H1 (cell line): ENCODE measurements at regions not wholly inside any gene's neighbourhood (a gene's known extent, or its start where the extent isn't known, plus 50 kb on each side); places are given as distances from the start of the nearest gene placed in this dataset.
A peak's percentile ranks its signal among the peaks of the same experiment; 100 is the strongest.

Source experiments
- CTCF ChIA-PET: fragments of 300-600 bp; sonication (Branson Sonifier 250); formaldehyde crosslinking; loops from one replicate; lab custom pipeline; 2021; ENCODE audit not compliant: partially characterized antibody; lab: Charles Lee
- POLR2A ChIA-PET: fragments of 300-600 bp; sonication (Branson Sonifier 250); formaldehyde crosslinking; loops from one replicate; lab custom pipeline; 2021; ENCODE audit warnings: inconsistent platforms; ENCODE audit not compliant: partially characterized antibody; lab: Charles Lee
- DNase-seq, 2 experiments: peaks; one replicate each; pipeline versions ENCODE4 v3.0.0 to v3.0.0-alpha.2; 2010 to 2022; ENCODE audit warnings: low spot score in 2 of 2, low read depth in 1 of 2, mixed read lengths in 1 of 2
- FAIRE-seq: peaks from 2 replicates; lab custom pipeline; 2011; peaks lifted over from hg19 to GRCh38; lab: Jason Lieb, UNC
- H2AFZ ChIP-seq: 2 replicates; pipeline ENCODE4 v1.8.1; 2012; ENCODE audit warnings: low read length, inconsistent platforms
- H2AK5ac ChIP-seq: 2 replicates; pipeline ENCODE4 v1.6.1; 2013; ENCODE audit warnings: low read depth, low read length
- H2BK120ac ChIP-seq: replicated peaks from 2 replicates; pipeline ENCODE3; 2013; ENCODE audit warnings: low read depth, low read length, inconsistent platforms
- H2BK12ac ChIP-seq: 2 replicates; pipeline ENCODE4 v1.6.1; 2013; ENCODE audit warnings: low read depth, low read length
- H2BK15ac ChIP-seq: 2 replicates; pipeline ENCODE4 v1.6.1; 2013; ENCODE audit warnings: low read length
- H2BK20ac ChIP-seq: 2 replicates; pipeline ENCODE4 v1.6.1; 2013; ENCODE audit warnings: low read length
- H2BK5ac ChIP-seq: 2 replicates; pipeline ENCODE4 v1.6.1; 2013; ENCODE audit warnings: low read depth, low read length
- H3K14ac ChIP-seq: 2 replicates; pipeline ENCODE4 v1.6.1; 2013; ENCODE audit warnings: inconsistent platforms; ENCODE audit not compliant: insufficient read length
- H3K18ac ChIP-seq: 2 replicates; pipeline ENCODE4 v1.6.1; 2013; ENCODE audit warnings: low read length; ENCODE audit errors: extremely low read depth
- H3K23ac ChIP-seq: 2 replicates; pipeline ENCODE4 v1.6.1; 2013; ENCODE audit warnings: inconsistent platforms; ENCODE audit not compliant: insufficient read length
- H3K23me2 ChIP-seq: 2 replicates; pipeline ENCODE4 v1.6.1; 2013; ENCODE audit warnings: low read depth, low read length
- H3K27ac ChIP-seq: 2 replicates; pipeline ENCODE4 v1.6.1; 2011; ENCODE audit warnings: low read depth, low read length, inconsistent platforms
- H3K27me3 ChIP-seq, 4 experiments: replicated peaks in 1 of 4; 1 replicate in 1 of 4; 2 replicates in 3 of 4; pipeline versions ENCODE4 v1.6.1 to v1.8.1; 2011 to 2013; ENCODE audit warnings: low read length in 3 of 4, mild to moderate bottlenecking in 3 of 4, inconsistent platforms in 2 of 4, mixed read lengths in 2 of 4, moderate library complexity in 1 of 4; ENCODE audit not compliant: control insufficient read depth in 3 of 4, insufficient read depth in 3 of 4; ENCODE audit errors: extremely low read depth in 1 of 4
- H3K36me3 ChIP-seq, 4 experiments: 2 replicates each; pipeline versions ENCODE4 v1.6.1 to v1.8.1; 2011 to 2013; ENCODE audit warnings: mild to moderate bottlenecking in 4 of 4, low read length in 3 of 4, moderate library complexity in 2 of 4, control low read depth in 1 of 4, inconsistent platforms in 1 of 4; ENCODE audit not compliant: insufficient read depth in 4 of 4, control insufficient read depth in 2 of 4
- H3K4ac ChIP-seq: replicated peaks from 2 replicates; pipeline ENCODE3; 2013; ENCODE audit warnings: low read length, low read depth, mixed read lengths, inconsistent platforms; ENCODE audit not compliant: insufficient read length
- H3K4me1 ChIP-seq, 4 experiments: replicated peaks in 1 of 4; 1 replicate in 1 of 4; 2 replicates in 3 of 4; pipeline versions ENCODE4 v1.6.1 to v1.8.1; 2011 to 2013; ENCODE audit warnings: low read length in 3 of 4, inconsistent platforms in 2 of 4, mixed read lengths in 1 of 4; ENCODE audit not compliant: insufficient read depth in 4 of 4, control insufficient read depth in 3 of 4
- H3K4me2 ChIP-seq, 2 experiments: 2 replicates each; pipeline versions ENCODE4 v1.6.1 to v1.8.1; 2011 to 2013; ENCODE audit warnings: low read depth in 2 of 2, low read length in 2 of 2, control low read depth in 1 of 2, inconsistent platforms in 1 of 2, mild to moderate bottlenecking in 1 of 2; ENCODE audit not compliant: insufficient read depth in 1 of 2
- H3K4me3 ChIP-seq, 4 experiments: fragments of 200-600, 300-600 bp in 1 of 4; sonication (generic), shearing (Covaris generic), sonication (Bioruptor Twin) in 1 of 4; 2 replicates each; pipeline versions ENCODE4 v1.5.1 to v1.8.1; 2011 to 2016; ENCODE audit warnings: low read length in 4 of 4, low read depth in 3 of 4, control low read depth in 2 of 4, inconsistent platforms in 2 of 4, mild to moderate bottlenecking in 2 of 4, mixed read lengths in 1 of 4, moderate library complexity in 1 of 4; ENCODE audit not compliant: insufficient read depth in 2 of 4; ENCODE audit errors: extremely low read depth in 1 of 4
- H3K56ac ChIP-seq: replicated peaks from 2 replicates; pipeline ENCODE3; 2013; ENCODE audit warnings: low read depth, mild to moderate bottlenecking, mixed read lengths, low read length, inconsistent platforms; ENCODE audit not compliant: insufficient read length
- H3K79me1 ChIP-seq: 2 replicates; pipeline ENCODE4 v1.6.1; 2013; ENCODE audit warnings: low read depth, low read length, control low read depth
- H3K79me2 ChIP-seq, 2 experiments: 2 replicates each; pipeline versions ENCODE4 v1.6.1 to v1.8.1; 2012 to 2013; ENCODE audit warnings: low read length in 2 of 2, mild to moderate bottlenecking in 2 of 2, inconsistent platforms in 1 of 2; ENCODE audit not compliant: insufficient read depth in 2 of 2, control insufficient read depth in 1 of 2
- H3K9ac ChIP-seq, 4 experiments: replicated peaks in 1 of 4; 1 replicate in 1 of 4; 2 replicates in 3 of 4; pipeline versions ENCODE4 v1.6.1 to v1.8.1; 2011 to 2013; ENCODE audit warnings: low read depth in 3 of 4, low read length in 3 of 4, control low read depth in 2 of 4, mild to moderate bottlenecking in 2 of 4, moderate library complexity in 2 of 4, inconsistent platforms in 1 of 4; ENCODE audit errors: extremely low read depth in 1 of 4
- H3K9me3 ChIP-seq, 2 experiments: 2 replicates each; pipeline versions ENCODE4 v1.6.1 to v1.8.1; 2012 to 2013; ENCODE audit warnings: mild to moderate bottlenecking in 2 of 2, moderate library complexity in 2 of 2, control low read depth in 1 of 2, inconsistent platforms in 1 of 2, low read depth in 1 of 2, low read length in 1 of 2, mixed read lengths in 1 of 2; ENCODE audit not compliant: insufficient read depth in 2 of 2
- H4K20me1 ChIP-seq, 2 experiments: replicated peaks in 1 of 2; 2 replicates each; pipeline versions ENCODE3 to v1.8.1; 2011 to 2013; ENCODE audit warnings: inconsistent platforms in 2 of 2, low read length in 2 of 2, mild to moderate bottlenecking in 1 of 2; ENCODE audit not compliant: insufficient read depth in 2 of 2, control insufficient read depth in 1 of 2
- H4K5ac ChIP-seq: 2 replicates; pipeline ENCODE4 v1.6.1; 2013; ENCODE audit warnings: low read length, low read depth, mixed read lengths, inconsistent platforms; ENCODE audit not compliant: insufficient read length
- H4K8ac ChIP-seq: 2 replicates; pipeline ENCODE4 v1.8.0; 2013; ENCODE audit warnings: mild to moderate bottlenecking, moderate library complexity, low read length, inconsistent platforms; ENCODE audit not compliant: insufficient read depth; ENCODE audit errors: extremely low read depth
- H4K91ac ChIP-seq: replicated peaks from 2 replicates; pipeline ENCODE3; 2013; ENCODE audit warnings: low read length, mixed read lengths, inconsistent platforms; ENCODE audit not compliant: insufficient read length
- ASH2L ChIP-seq: fragments of 200-600, 300-600 bp; sonication (generic); IDR thresholded peaks from one replicate; pipeline ENCODE4 v1.7.1; 2017; ENCODE audit warnings: low read length
- CBX5 ChIP-seq: fragments of 300-800, 300-1000 bp; sonication (generic); IDR thresholded peaks from 2 replicates; pipeline ENCODE4 v1.7.1; 2016; ENCODE audit warnings: antibody characterized with exemption, low read length, low read depth
- CHD2 ChIP-seq: IDR thresholded peaks from 2 replicates; pipeline ENCODE4 v1.6.1; 2012; ENCODE audit warnings: low read length, improper control_type of control experiment
- FOSL1 ChIP-seq: IDR thresholded peaks from 2 replicates; pipeline ENCODE4 v1.6.1; 2011; ENCODE audit warnings: mild to moderate bottlenecking, low read depth, low read length, moderate library complexity; ENCODE audit not compliant: insufficient read depth
- HDAC6 ChIP-seq: IDR thresholded peaks from one replicate; pipeline ENCODE4 v1.7.1; 2012; ENCODE audit warnings: low read depth, mild to moderate bottlenecking, inconsistent platforms, low read length, moderate library complexity
- MAX ChIP-seq: IDR thresholded peaks from 2 replicates; pipeline ENCODE4 v1.6.1; 2012; ENCODE audit warnings: inconsistent platforms
- NANOG ChIP-seq: IDR thresholded peaks from 2 replicates; pipeline ENCODE4 v1.6.1; 2011; ENCODE audit warnings: low read length, low read depth, mild to moderate bottlenecking, inconsistent platforms; ENCODE audit not compliant: insufficient read depth, poor library complexity, severe bottlenecking
- POLR2AphosphoS5 ChIP-seq: IDR thresholded peaks from 2 replicates; pipeline ENCODE4 v1.6.1; 2011; ENCODE audit warnings: low read depth, low read length
- POU5F1 ChIP-seq: IDR thresholded peaks from 2 replicates; pipeline ENCODE4 v1.6.1; 2011; ENCODE audit warnings: low read depth, mild to moderate bottlenecking, low read length, moderate library complexity
- RXRA ChIP-seq: IDR thresholded peaks from 2 replicates; pipeline ENCODE4 v1.6.1; 2011; ENCODE audit warnings: low read depth, mild to moderate bottlenecking, low read length, moderate library complexity; ENCODE audit not compliant: insufficient read depth
- SRF ChIP-seq: IDR thresholded peaks from 2 replicates; pipeline ENCODE4 v1.6.1; 2011; ENCODE audit warnings: mild to moderate bottlenecking, low read depth, low read length, moderate library complexity
- SUZ12 ChIP-seq: fragments of 200-600 bp; sonication (generic); IDR thresholded peaks from 2 replicates; pipeline ENCODE4 v1.6.1; 2012; ENCODE audit warnings: mild to moderate bottlenecking, inconsistent platforms, low read length, moderate library complexity, mixed read lengths
- WGBS, 2 experiments: shearing (Covaris generic) in 1 of 2; methylation state at CpG; one replicate each; pipeline versions ENCODE4 v1.1.6 to v1.1.7; 2013 to 2015; ENCODE audit warnings: low lambda C conversion rate in 2 of 2, mixed read lengths in 2 of 2, inconsistent platforms in 1 of 2, low coverage in 1 of 2, missing lambda C conversion rate in 1 of 2; ENCODE audit not compliant: insufficient replicate concordance in 2 of 2, insufficient coverage in 1 of 2, insufficient read length in 1 of 2; ENCODE audit errors: extremely low coverage in 1 of 2, missing lambda C conversion rate in 1 of 2; 5-methylcytosine and 5-hydroxymethylcytosine counted together

- peak overlapping the region; percentile 27; the same call in 1 of the 2 replicates for H2BK12ac ChIP-seq
- H2BK15ac ChIP-seq = 0 out of 2 replicates have a peak overlapping the region, but pooled peaks have one; percentile 61
- peak overlapping the region; percentile 32 for H3K4ac ChIP-seq
- H3K23ac ChIP-seq = no peak overlapping the region
- H2AFZ ChIP-seq = no peak overlapping the region
- H3K9me3 ChIP-seq = no peaks in the 10 kb centered on the region
- peaks cover 3% of the 10 kb centered on the region; the same call in 1 of the 2 replicates for H3K23me2 ChIP-seq
- no peaks in the 10 kb centered on the region for H3K36me3 ChIP-seq
- no peaks in the 10 kb centered on the region for H3K79me2 ChIP-seq
- H3K56ac ChIP-seq = no peak overlapping the region
- ChIA-PET CTCF (interaction anchor here (1.3 to 2.2 kb wide), 8 partner anchors 9 to 130 kb away, joined by 3 to 9 read pairs (median 6); no protein-coding TSS in a partner anchor), POLR2A (interaction anchor here (0.7 kb wide), 1 partner anchor 22 kb away, joined by 3 read pairs; no protein-coding TSS in a partner anchor)
- H3K18ac ChIP-seq = no peak overlapping the region
- no peaks in the 10 kb centered on the region for H3K27me3 ChIP-seq
- 88% methylated on average over 25 of the region's 26 CpGs; no CpG with 5 or more reads in 1 of the 2 experiments for WGBS, 2 experiments
- H2BK20ac ChIP-seq = no peak overlapping the region
- no peak overlapping the region for H3K27ac ChIP-seq
- no peaks in the 10 kb centered on the region; a peak in 2 of 7 replicates for H3K4me1 ChIP-seq
- no peak overlapping the region for H3K4me3 ChIP-seq
- H3K14ac ChIP-seq = no peak overlapping the region
- H3K4me2 ChIP-seq = no peak overlapping the region
- DNase-seq = no peak
- peaks cover 0 to 2% of the 10 kb centered on the region in 2 experiments for H4K20me1 ChIP-seq
- no peak overlapping the region for H4K91ac ChIP-seq
- H2BK120ac ChIP-seq = no peak overlapping the region
- H3K9ac ChIP-seq = no peak overlapping the region
- H2BK5ac ChIP-seq = no peak overlapping the region
- no peak overlapping the region for H4K8ac ChIP-seq
- 0 out of 2 replicates have a peak overlapping the region, but pooled peaks have one; percentile 4 for H2AK5ac ChIP-seq
- H3K79me1 ChIP-seq = no peaks in the 10 kb centered on the region
- no peak overlapping the region for H4K5ac ChIP-seq
- FAIRE-seq = no peak
- no peak for TF ChIP-seq CBX5
- TF ChIP-seq RXRA = no peak
- TF ChIP-seq HDAC6 = no peak
- TF ChIP-seq POU5F1 = no peak
- no peak for TF ChIP-seq SRF
- no peak for TF ChIP-seq POLR2AphosphoS5
- no peak for TF ChIP-seq NANOG
- no peak for TF ChIP-seq MAX
- no peak for TF ChIP-seq FOSL1
- TF ChIP-seq ASH2L = no peak
- TF ChIP-seq CHD2 = no peak
- TF ChIP-seq SUZ12 = no peak
These were observed 60.8 kb downstream of the TMEM235 start for GRCh38 chr17:78291944-78292910.
